ENCODE measurements at regions not wholly inside any gene's neighbourhood (a gene's known extent, or its start where the extent isn't known, plus 50 kb on each side); places are given as distances from the start of the nearest gene placed in this dataset.

DNA sequence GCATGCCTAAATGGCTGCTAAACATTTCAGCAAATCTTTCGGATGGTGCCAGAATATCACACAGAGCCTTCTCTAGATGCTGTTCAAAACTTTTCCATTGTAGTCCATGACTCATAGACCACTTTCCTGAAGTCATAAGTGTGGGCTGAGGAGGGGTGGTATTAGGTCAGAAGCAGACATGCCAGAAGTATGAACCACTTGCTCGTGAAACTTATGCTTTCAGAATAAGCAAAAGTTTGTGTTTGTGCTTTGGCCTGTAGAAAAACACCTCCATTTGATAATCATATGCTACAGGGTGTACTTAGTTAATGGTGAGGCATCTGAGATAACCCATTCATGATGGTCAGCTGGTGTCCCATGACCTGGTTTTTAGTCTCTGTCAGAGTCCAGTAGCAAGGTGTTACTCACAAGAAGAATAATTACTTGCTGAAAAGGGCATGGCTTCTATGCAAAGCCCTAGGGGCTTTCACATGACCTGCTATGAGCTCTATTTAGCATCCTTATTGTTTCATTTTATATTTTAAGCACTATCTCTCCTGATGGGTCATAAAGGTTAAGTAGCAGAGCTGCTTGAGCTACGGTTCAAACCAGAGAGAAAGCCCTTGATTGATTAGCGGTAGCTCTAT, 183.1 kb upstream of the IVNS1ABP start:
- H3K27me3 Mint-ChIP-seq (ENCODE audit: low read depth, poor library complexity) = no peaks in the 10 kb centered on the region
- no peaks in the 10 kb centered on the region for H3K36me3 Mint-ChIP-seq (ENCODE audit: low read depth)
- no peaks in the 10 kb centered on the region for H3K9me3 Mint-ChIP-seq
- H3K4me3 Mint-ChIP-seq = no peak overlapping the region
- TF ChIP-seq, protein P1, sequence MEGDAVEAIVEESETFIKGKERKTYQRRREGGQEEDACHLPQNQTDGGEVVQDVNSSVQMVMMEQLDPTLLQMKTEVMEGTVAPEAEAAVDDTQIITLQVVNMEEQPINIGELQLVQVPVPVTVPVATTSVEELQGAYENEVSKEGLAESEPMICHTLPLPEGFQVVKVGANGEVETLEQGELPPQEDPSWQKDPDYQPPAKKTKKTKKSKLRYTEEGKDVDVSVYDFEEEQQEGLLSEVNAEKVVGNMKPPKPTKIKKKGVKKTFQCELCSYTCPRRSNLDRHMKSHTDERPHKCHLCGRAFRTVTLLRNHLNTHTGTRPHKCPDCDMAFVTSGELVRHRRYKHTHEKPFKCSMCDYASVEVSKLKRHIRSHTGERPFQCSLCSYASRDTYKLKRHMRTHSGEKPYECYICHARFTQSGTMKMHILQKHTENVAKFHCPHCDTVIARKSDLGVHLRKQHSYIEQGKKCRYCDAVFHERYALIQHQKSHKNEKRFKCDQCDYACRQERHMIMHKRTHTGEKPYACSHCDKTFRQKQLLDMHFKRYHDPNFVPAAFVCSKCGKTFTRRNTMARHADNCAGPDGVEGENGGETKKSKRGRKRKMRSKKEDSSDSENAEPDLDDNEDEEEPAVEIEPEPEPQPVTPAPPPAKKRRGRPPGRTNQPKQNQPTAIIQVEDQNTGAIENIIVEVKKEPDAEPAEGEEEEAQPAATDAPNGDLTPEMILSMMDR (IDR thresholded peaks at IDR 0.05) = no peak
- no peak for DNase-seq
- H3K4me1 Mint-ChIP-seq = no peaks in the 10 kb centered on the region
- H3K27ac Mint-ChIP-seq = no peak overlapping the region

DNA sequence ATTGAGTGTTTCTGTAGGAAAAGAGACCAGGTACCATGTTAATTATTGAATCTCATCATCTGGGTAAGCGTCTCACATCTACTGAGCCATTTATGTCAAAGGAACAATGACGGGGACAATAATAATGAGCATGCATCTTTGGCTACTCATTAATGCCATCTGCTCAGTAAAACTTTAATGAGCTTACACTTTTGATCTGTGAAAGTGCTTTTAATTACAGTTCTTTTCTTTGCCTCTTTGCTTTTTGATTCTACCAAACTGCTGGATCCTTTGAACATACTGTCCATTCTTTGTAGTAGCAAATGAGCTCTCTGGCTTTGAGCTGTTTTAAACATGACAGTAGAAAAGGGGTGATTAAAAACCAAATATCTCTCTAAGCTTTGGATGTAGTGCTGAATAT, 181.2 kb upstream of the IVNS1ABP start:
- H3K27me3 Mint-ChIP-seq (ENCODE audit: low read depth, poor library complexity) = no peaks in the 10 kb centered on the region
- no peak for DNase-seq
- no peak overlapping the region for H3K27ac Mint-ChIP-seq
- no peak overlapping the region for H3K4me3 Mint-ChIP-seq
- H3K4me1 Mint-ChIP-seq = no peaks in the 10 kb centered on the region
- no peaks in the 10 kb centered on the region for H3K9me3 Mint-ChIP-seq
- no peaks in the 10 kb centered on the region for H3K36me3 Mint-ChIP-seq (ENCODE audit: low read depth)
- TF ChIP-seq, protein P1 (IDR thresholded peaks at IDR 0.05) = no peak

DNA sequence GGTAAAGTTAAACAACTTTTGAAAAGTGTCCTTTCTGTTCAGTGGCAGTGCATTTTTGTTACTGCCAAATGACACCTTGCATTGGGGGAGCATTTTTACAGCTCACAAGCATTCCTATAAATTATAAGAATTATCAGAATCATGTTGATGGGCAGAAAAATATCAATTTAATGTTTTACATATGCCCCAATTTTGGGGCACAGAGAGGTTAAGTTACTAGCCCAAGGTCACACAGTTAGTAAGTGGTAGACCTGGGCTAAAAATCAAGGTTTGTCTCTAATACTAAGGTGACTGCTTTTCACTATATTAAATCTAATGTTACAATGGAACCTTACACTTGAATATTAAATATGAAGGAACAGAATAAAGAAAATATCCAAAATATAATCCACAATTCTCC, 180.1 kb upstream of the IVNS1ABP start:
- no peaks in the 10 kb centered on the region for H3K36me3 Mint-ChIP-seq (ENCODE audit: low read depth)
- H3K4me1 Mint-ChIP-seq = no peaks in the 10 kb centered on the region
- DNase-seq = no peak
- TF ChIP-seq, protein P1 (IDR thresholded peaks at IDR 0.05) = no peak
- no peaks in the 10 kb centered on the region for H3K27me3 Mint-ChIP-seq (ENCODE audit: low read depth, poor library complexity)
- H3K4me3 Mint-ChIP-seq = no peak overlapping the region
- no peaks in the 10 kb centered on the region for H3K9me3 Mint-ChIP-seq
- H3K27ac Mint-ChIP-seq = no peak overlapping the region

DNA sequence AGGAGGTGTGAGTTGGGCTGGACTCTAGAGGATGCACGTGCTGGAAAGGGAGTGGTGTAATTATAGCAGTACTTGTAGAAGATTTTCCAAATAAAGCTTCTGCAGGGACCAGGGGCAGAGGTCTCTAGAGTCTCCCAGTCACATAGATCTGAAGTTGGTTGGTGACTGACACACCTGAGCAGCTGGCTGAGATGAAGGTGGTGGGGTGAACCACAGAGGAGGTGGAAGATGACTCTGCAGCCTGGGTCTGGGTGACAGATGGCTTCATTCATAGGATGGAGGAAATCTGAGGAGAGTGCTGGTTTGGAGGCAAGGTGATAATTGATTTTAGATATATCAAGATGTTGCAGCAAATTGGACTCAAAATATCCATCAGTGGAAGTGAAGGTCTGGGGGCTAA, 178.9 kb upstream of the IVNS1ABP start:
- TF ChIP-seq, protein P1 (IDR thresholded peaks at IDR 0.05) = no peak
- no peaks in the 10 kb centered on the region for H3K4me1 Mint-ChIP-seq
- H3K4me3 Mint-ChIP-seq = no peak overlapping the region

DNA sequence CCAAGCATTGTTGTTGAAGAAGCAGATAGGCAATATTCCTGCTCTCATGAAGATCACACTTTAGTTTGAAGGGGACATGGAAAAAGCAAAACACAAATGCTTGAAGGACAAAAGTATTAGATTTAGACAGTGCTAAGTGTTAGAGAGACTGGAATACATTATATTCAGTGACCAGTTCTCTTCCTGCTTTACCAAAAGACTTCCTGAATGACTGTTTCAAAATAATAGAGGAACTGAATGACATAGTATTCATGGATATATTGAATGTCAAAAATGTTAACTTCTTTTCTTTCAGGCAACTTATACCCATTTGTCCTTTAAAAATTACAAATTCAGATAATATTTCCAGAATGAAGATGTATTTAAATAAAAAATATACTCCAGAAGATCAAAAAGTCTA, 178.0 kb upstream of the IVNS1ABP start:
- TF ChIP-seq, protein P1 (IDR thresholded peaks at IDR 0.05) = no peak
- Mint-ChIP-seq H3K9me3 (no peaks in the 10 kb centered on the region), H3K4me1 (no peaks in the 10 kb centered on the region), H3K27ac (no peak overlapping the region), H3K4me3 (no peak overlapping the region), H3K36me3 (ENCODE audit: low read depth) (no peaks in the 10 kb centered on the region), H3K27me3 (ENCODE audit: low read depth, poor library complexity) (no peaks in the 10 kb centered on the region)
- DNase-seq = no peak

More for the DNA sequence above, 178.9 kb upstream of the IVNS1ABP start:
- Mint-ChIP-seq H3K27me3 (ENCODE audit: low read depth, poor library complexity) (no peaks in the 10 kb centered on the region), H3K27ac (no peak overlapping the region), H3K36me3 (ENCODE audit: low read depth) (no peaks in the 10 kb centered on the region), H3K9me3 (no peaks in the 10 kb centered on the region)
- no peak for DNase-seq

DNA sequence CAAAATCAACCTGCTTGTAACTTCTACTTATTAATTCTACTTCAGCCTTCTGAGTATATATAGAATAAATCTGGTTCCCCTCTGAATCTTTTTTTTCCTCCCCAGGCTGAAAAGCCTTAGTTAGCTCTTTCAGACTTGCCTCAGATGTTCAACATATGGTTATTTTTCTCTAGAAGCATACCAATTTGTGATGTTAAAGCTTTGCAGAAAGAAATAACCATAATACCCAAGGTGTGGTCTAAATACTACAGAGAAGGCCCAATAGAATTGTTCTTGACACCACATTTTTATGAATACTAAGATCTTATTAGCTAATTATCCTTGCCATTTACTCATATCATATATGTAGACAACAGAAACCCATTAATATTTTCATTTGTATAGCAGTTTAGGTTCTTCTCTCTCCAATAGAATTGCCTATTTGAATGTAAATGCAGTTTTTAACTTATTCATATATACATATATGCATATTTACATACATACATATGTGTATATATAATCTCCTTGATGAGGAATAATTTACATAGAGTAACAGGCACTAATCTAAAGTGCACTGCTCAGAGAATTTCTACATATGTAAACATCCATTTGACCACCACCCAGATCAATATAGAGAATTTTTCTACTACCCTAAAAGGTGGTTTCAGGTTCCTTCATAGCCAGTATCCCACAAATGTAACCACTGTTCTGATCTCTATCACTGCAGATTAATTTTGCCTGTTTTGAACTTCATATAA, 175.2 kb upstream of the IVNS1ABP start:
- TF ChIP-seq, protein P1 (IDR thresholded peaks at IDR 0.05) = no peak
- no peak overlapping the region for H3K27ac Mint-ChIP-seq
- H3K36me3 Mint-ChIP-seq (ENCODE audit: low read depth) = no peaks in the 10 kb centered on the region
- H3K9me3 Mint-ChIP-seq = no peaks in the 10 kb centered on the region
- H3K4me1 Mint-ChIP-seq = peaks cover 16% of the 10 kb centered on the region
- no peaks in the 10 kb centered on the region for H3K27me3 Mint-ChIP-seq (ENCODE audit: low read depth, poor library complexity)
- DNase-seq = no peak
- H3K4me3 Mint-ChIP-seq = no peak overlapping the region
